ENCODE measurements at regions not wholly inside any gene's neighbourhood (a gene's known extent, or its start where the extent isn't known, plus 50 kb on each side); places are given as distances from the start of the nearest gene placed in this dataset.
"Not testable (repeated sequence)": the region's sequence is repeated elsewhere in the genome, so short reads cannot be mapped to it uniquely, and the experiment has no call there.

DNA sequence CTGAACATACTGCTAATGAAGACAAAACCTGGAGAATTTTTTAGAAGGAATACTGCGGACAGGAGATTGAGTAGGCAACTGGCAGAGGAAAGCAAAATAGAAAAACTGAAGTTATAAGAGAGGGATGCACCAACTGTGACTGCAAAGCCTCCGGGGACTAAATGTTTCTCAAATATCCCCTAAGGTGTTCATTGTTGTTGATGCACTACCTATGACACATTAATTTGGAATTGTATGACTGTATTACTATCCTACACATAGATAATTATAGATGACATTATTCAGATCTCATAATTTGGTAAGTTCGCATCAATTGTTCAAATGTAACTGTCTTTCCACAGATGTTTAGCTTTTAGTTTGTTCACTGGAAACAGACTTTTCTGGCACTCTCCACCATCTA, 341.1 kb downstream of the MMUT start:
- DNase-seq (ENCODE audit: low read depth), result no peak
- TF ChIP-seq MYC (IDR thresholded peaks at IDR 0.05; ENCODE audit: low read depth, low read length) (no peak), POLR2A (IDR thresholded peaks at IDR 0.05; ENCODE audit: extremely low read depth, insufficient read length) (no peak)
- TF ChIP-seq, protein P1, sequence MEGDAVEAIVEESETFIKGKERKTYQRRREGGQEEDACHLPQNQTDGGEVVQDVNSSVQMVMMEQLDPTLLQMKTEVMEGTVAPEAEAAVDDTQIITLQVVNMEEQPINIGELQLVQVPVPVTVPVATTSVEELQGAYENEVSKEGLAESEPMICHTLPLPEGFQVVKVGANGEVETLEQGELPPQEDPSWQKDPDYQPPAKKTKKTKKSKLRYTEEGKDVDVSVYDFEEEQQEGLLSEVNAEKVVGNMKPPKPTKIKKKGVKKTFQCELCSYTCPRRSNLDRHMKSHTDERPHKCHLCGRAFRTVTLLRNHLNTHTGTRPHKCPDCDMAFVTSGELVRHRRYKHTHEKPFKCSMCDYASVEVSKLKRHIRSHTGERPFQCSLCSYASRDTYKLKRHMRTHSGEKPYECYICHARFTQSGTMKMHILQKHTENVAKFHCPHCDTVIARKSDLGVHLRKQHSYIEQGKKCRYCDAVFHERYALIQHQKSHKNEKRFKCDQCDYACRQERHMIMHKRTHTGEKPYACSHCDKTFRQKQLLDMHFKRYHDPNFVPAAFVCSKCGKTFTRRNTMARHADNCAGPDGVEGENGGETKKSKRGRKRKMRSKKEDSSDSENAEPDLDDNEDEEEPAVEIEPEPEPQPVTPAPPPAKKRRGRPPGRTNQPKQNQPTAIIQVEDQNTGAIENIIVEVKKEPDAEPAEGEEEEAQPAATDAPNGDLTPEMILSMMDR (IDR thresholded peaks at IDR 0.05; ENCODE audit: low read depth, low read length), result no peak
- TF ChIP-seq, protein P2, sequence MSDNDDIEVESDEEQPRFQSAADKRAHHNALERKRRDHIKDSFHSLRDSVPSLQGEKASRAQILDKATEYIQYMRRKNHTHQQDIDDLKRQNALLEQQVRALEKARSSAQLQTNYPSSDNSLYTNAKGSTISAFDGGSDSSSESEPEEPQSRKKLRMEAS (IDR thresholded peaks at IDR 0.05; ENCODE audit: low read depth, low read length), result no peak
- no peak overlapping the region for H3K4me3 ChIP-seq (ENCODE audit: low read depth, low read length)

DNA sequence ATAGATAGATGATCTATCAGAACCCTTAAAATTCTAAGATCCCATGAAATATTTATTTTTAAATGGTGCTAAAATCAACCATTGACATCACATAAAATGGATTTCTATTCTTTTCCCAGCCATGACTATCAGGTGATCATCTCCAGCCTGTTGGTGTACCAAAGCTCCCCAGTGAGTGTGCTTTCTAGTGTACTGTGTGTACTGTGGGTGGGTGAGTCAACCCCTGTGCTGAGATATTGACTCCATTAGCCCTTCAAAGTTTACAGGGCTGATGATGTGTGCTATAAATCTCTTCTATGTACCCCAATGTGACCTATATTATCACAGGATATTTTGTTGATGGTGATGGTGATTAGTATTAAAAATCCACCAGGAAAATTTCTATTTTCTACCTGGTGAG, 344.6 kb downstream of the MMUT start:
- H3K4me3 ChIP-seq (ENCODE audit: low read depth, low read length), result no peak overlapping the region
- TF ChIP-seq POLR2A (IDR thresholded peaks at IDR 0.05; ENCODE audit: extremely low read depth, insufficient read length) (no peak), MYC (IDR thresholded peaks at IDR 0.05; ENCODE audit: low read depth, low read length) (no peak)
- TF ChIP-seq, protein P2 (IDR thresholded peaks at IDR 0.05; ENCODE audit: low read depth, low read length), result no peak
- TF ChIP-seq, protein P1 (IDR thresholded peaks at IDR 0.05; ENCODE audit: low read depth, low read length), result no peak
- DNase-seq (ENCODE audit: low read depth), result no peak

DNA sequence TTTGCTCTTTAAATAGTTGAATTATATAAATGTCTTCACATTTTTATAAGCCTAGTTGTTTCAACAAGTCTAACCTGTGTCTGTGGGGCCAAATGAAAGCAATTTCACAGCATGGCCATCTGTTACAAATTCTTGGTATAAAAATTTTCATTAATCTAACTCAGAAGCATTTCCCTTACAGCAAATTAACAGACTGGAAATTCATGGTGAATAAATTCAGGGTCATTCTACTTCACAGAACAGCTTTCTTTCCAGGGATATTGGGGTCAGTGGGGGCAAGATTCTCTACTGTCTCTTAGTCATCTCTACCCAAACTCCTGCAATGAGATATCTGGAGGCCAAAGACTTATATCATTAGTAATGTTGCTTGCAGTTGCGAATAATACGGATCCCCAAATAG, 352.1 kb downstream of the MMUT start:
- no peak overlapping the region for H3K4me3 ChIP-seq (ENCODE audit: low read depth, low read length)
- TF ChIP-seq, protein P2 (IDR thresholded peaks at IDR 0.05; ENCODE audit: low read depth, low read length), result no peak
- TF ChIP-seq MYC (IDR thresholded peaks at IDR 0.05; ENCODE audit: low read depth, low read length), result no peak
- TF ChIP-seq POLR2A (IDR thresholded peaks at IDR 0.05; ENCODE audit: extremely low read depth, insufficient read length), result no peak
- TF ChIP-seq, protein P1 (IDR thresholded peaks at IDR 0.05; ENCODE audit: low read depth, low read length), result no peak
- DNase-seq (ENCODE audit: low read depth), result no peak

DNA sequence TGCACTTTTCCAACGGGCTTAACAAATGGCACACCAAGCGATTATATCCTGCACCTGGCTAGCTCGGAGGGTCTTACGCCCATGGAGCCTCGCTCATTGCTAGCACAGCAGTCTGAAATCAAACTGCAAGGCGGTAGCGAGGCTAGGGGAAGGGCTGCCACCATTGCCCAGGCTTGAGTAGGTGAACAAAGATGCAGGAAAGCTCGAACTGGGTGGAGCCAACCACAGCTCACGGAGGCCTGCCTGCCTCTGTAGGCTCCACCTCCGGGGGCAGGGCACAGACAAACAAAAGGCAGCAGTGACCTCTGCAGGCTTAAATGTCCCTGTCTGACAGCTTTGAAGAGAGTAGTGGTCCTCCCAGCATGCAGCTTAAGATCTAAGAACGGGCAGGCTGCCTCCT, 365.4 kb downstream of the MMUT start:
- not testable (repeated sequence) for H3K4me3 ChIP-seq (ENCODE audit: low read depth, low read length); DNase-seq (ENCODE audit: low read depth)

DNA sequence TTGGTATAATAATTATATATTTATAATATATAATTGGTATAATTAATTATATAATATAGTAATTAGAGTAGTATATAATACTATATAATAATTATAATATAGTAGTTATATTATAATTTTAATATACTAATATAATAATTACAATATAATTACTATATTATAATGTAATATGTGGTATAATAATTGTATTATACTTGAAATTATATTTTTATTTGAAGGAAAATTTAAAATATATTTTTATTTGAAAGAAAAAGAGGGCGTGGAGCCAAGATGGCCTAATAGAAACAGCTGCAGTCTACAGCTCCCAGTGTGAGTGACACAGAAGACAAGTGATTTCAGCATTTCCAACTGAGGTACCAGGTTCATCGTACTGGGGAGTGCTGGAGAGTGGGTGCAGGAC, 365.9 kb downstream of the MMUT start:
- DNase-seq (ENCODE audit: low read depth), result no peak
- H3K4me3 ChIP-seq (ENCODE audit: low read depth, low read length), result no peak overlapping the region
- TF ChIP-seq, protein P2 (IDR thresholded peaks at IDR 0.05; ENCODE audit: low read depth, low read length), result no peak
- TF ChIP-seq POLR2A (IDR thresholded peaks at IDR 0.05; ENCODE audit: extremely low read depth, insufficient read length), result no peak
- no peak for TF ChIP-seq MYC (IDR thresholded peaks at IDR 0.05; ENCODE audit: low read depth, low read length)
- TF ChIP-seq, protein P1 (IDR thresholded peaks at IDR 0.05; ENCODE audit: low read depth, low read length), result no peak

DNA sequence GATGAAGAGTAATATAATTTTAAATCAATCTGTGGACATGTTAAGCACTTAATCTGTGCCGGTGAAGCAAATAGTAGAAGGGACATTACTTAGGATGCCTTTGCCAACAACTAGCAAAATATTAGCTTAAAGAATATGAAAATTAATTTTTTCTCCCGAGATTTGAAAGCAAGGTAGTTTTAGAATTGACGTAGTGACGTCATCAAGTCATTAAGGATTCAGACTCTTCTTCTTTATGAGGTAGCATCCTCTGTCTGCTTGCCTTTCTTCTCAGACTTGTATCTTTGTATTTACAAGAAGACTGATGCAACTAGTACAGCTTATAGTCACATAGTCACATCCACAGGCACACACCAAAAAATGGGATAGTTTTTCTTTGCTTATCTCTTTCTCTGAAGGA, 374.4 kb downstream of the MMUT start:
- TF ChIP-seq, protein P1 (IDR thresholded peaks at IDR 0.05; ENCODE audit: low read depth, low read length), result no peak
- TF ChIP-seq, protein P2 (IDR thresholded peaks at IDR 0.05; ENCODE audit: low read depth, low read length), result no peak
- TF ChIP-seq POLR2A (IDR thresholded peaks at IDR 0.05; ENCODE audit: extremely low read depth, insufficient read length) (no peak), MYC (IDR thresholded peaks at IDR 0.05; ENCODE audit: low read depth, low read length) (no peak)
- DNase-seq (ENCODE audit: low read depth), result no peak
- no peak overlapping the region for H3K4me3 ChIP-seq (ENCODE audit: low read depth, low read length)

Data from NB4 (cell line).